HEK293T (cell line): ENCODE measurements at regions not wholly inside any gene's neighbourhood (a gene's known extent, or its start where the extent isn't known, plus 50 kb on each side); places are given as distances from the start of the nearest gene placed in this dataset.

Experiments used
- ARNT ChIP-seq: fragments of 450-650 bp; IDR thresholded peaks from 2 replicates; pipeline ENCODE4 v1.6.1; 2017; ENCODE audit warnings: mild to moderate bottlenecking
- BHLHE40 ChIP-seq: fragments of 450-650 bp; IDR thresholded peaks from 2 replicates; pipeline ENCODE4 v1.6.1; 2016; ENCODE audit warnings: mild to moderate bottlenecking, moderate library complexity, borderline replicate concordance
- CTBP1 ChIP-seq: fragments of 450-650 bp; IDR thresholded peaks from 2 replicates; pipeline ENCODE4 v1.6.1; 2016; ENCODE audit warnings: borderline replicate concordance
- ELF4 ChIP-seq: fragments of 450-650 bp; IDR thresholded peaks from 2 replicates; pipeline ENCODE4 v1.6.1; 2017; ENCODE audit warnings: antibody characterized with exemption
- FOXA1 ChIP-seq: fragments of 450-650 bp; IDR thresholded peaks from 2 replicates; pipeline ENCODE4 v1.6.1; 2016; ENCODE audit warnings: mild to moderate bottlenecking
- FOXK2 ChIP-seq: fragments of 450-650 bp; IDR thresholded peaks from 2 replicates; pipeline ENCODE4 v1.6.1; 2016; ENCODE audit warnings: mild to moderate bottlenecking
- FOXM1 ChIP-seq: fragments of 450-650 bp; IDR thresholded peaks from 2 replicates; pipeline ENCODE4 v1.6.1; 2017; ENCODE audit warnings: mild to moderate bottlenecking, borderline replicate concordance
- L3MBTL2 ChIP-seq: fragments of 450-650 bp; conservative IDR thresholded peaks from 2 replicates; pipeline ENCODE4 v1.6.1; 2016; ENCODE audit warnings: mild to moderate bottlenecking
- LEF1 ChIP-seq: fragments of 450-650 bp; IDR thresholded peaks from 2 replicates; pipeline ENCODE4 v1.6.1; 2017; ENCODE audit warnings: mild to moderate bottlenecking, borderline replicate concordance
- SP1 ChIP-seq: fragments of 450-650 bp; IDR thresholded peaks from 2 replicates; pipeline ENCODE4 v1.6.1; 2017
- SUZ12 ChIP-seq: fragments of 450-650 bp; IDR thresholded peaks from 2 replicates; pipeline ENCODE4 v1.6.1; 2016; ENCODE audit warnings: mild to moderate bottlenecking
- TARDBP ChIP-seq: fragments of 450-650 bp; IDR thresholded peaks from 2 replicates; pipeline ENCODE4 v1.6.1; 2016
- ZNF384 ChIP-seq: fragments of 450-650 bp; IDR thresholded peaks from 2 replicates; pipeline ENCODE4 v1.6.1; 2016
- TF ChIP-seq, protein P1 (sequence below): fragments of 450-650 bp; IDR thresholded peaks from 2 replicates; pipeline ENCODE4 v1.6.1; 2016

DNA sequence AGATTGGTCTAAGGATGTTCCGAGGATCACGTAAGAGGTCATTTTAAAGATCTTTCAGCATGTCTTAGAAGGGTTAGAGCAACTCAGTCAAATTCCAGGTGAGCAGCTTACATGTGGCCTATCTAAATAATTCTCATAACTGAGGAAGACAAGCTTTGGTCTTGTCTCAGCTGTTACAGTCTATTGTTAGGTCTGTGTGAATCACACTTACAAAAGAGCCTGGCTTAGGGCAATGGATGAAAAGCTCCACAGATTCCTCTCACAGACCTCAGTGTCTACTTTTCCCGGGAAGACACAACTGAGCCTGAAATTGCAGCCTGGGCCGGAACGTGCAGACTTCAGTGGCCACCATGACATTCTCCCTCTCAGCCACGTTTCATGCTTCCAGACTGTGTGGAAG, 173.1 kb downstream of the INHBA start:
- no peak for TF ChIP-seq FOXM1
- no peak for TF ChIP-seq BHLHE40
- TF ChIP-seq ELF4 = no peak
- no peak for TF ChIP-seq SP1
- no peak for TF ChIP-seq FOXK2
- no peak for TF ChIP-seq TARDBP
- TF ChIP-seq ARNT = no peak
- no peak for TF ChIP-seq FOXA1
- TF ChIP-seq, protein P1, sequence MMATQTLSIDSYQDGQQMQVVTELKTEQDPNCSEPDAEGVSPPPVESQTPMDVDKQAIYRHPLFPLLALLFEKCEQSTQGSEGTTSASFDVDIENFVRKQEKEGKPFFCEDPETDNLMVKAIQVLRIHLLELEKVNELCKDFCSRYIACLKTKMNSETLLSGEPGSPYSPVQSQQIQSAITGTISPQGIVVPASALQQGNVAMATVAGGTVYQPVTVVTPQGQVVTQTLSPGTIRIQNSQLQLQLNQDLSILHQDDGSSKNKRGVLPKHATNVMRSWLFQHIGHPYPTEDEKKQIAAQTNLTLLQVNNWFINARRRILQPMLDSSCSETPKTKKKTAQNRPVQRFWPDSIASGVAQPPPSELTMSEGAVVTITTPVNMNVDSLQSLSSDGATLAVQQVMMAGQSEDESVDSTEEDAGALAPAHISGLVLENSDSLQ = no peak
- TF ChIP-seq SUZ12 = no peak
- TF ChIP-seq ZNF384 = no peak
- TF ChIP-seq L3MBTL2 = no peak
- no peak for TF ChIP-seq LEF1
- TF ChIP-seq CTBP1 = no peak
